Activated effector memory CD4-positive, alpha-beta T cell treated with Interleukin-2 at 50 U/mL for 16 hours (primary cell): ENCODE measurements at regions not wholly inside any gene's neighbourhood (a gene's known extent, or its start where the extent isn't known, plus 50 kb on each side); places are given as distances from the start of the nearest gene placed in this dataset.

Experiments
- DNase-seq: peaks from one replicate; pipeline ENCODE4 v3.0.0-alpha.2; 2020

- DNase-seq = no peak
These were observed 51.3 kb upstream of the CCL1 start for GRCh38 chr17:34414339-34414738.

GRCh38 chr17:34413443-34414119, 50.5 kb upstream of the CCL1 start:
- no peak for DNase-seq

GRCh38 chr17:34412965-34413441, 50.0 kb upstream of the CCL1 start:
- no peak for DNase-seq
